Astrocyte (in vitro differentiated cells and primary cell): ENCODE measurements at regions not wholly inside any gene's neighbourhood (a gene's known extent, or its start where the extent isn't known, plus 50 kb on each side); places are given as distances from the start of the nearest gene placed in this dataset.
"Not testable (repeated sequence)": the region's sequence is repeated elsewhere in the genome, so short reads cannot be mapped to it uniquely, and the experiment has no call there.

ENCODE experiments used
- CTCF ChIP-seq: IDR thresholded peaks from 2 replicates; pipeline ENCODE4 v1.5.1; 2011; ENCODE audit warnings: low read depth, mild to moderate bottlenecking, inconsistent platforms, low read length, moderate library complexity; ENCODE audit not compliant: insufficient read depth
- EZH2 ChIP-seq: IDR thresholded peaks from 2 replicates; pipeline ENCODE4 v1.6.1; 2012; ENCODE audit warnings: mild to moderate bottlenecking, low read length, inconsistent platforms; ENCODE audit not compliant: insufficient read depth

GRCh38 chr21:13849489-13849888 lies 239.9 kb downstream of the POTED start:
- TF ChIP-seq CTCF, EZH2: not testable (repeated sequence)
